HG02870 (cell line): ENCODE measurements at regions not wholly inside any gene's neighbourhood (a gene's known extent, or its start where the extent isn't known, plus 50 kb on each side); places are given as distances from the start of the nearest gene placed in this dataset.

Experiments
- ATAC-seq: cut with Tn5 transposase; IDR thresholded peaks from one replicate; pipeline ENCODE4 v1.9.1; 2021; ENCODE audit warnings: mild to moderate bottlenecking, moderate library complexity; ENCODE audit not compliant: unreplicated experiment

DNA sequence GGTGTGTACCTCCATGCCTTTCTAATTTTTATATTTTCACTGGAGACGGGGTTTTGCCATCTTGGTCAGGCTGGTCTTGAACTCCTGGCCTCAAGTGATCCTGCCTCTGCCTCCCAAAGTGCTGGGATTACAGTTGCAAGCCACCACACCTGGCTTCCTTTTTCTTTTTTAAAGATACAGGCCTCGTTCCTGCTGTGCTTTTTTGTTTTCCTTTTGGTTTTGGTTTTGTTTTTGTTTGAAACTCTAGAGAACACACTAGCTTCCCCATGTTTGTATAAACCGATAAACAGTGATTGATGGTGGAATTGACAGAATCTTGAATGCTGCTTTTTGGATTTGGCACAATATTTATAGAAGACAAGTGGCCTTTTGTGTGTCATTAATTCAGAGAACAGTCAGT, 1603.4 kb downstream of the MAT2B start:
- no peak for ATAC-seq

DNA sequence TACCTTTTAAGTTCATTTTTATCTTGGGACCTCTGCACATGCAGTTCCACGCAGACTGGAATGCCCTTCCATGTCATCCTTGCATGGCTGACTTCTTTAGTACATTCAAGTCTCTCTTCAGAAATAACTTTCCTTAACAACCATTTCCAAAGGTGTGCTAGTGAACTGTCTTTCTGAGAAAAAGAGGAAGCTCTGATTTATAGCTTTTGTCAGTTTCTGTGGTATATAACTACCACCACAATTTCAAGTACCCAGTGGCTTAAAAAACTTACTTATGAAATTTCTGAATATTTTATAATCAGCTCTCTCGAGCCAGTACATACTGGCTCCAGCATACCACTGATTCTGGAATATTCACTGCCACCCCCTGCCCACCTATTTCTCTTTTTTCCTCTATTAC, 1613.8 kb downstream of the MAT2B start:
- no peak for ATAC-seq

DNA sequence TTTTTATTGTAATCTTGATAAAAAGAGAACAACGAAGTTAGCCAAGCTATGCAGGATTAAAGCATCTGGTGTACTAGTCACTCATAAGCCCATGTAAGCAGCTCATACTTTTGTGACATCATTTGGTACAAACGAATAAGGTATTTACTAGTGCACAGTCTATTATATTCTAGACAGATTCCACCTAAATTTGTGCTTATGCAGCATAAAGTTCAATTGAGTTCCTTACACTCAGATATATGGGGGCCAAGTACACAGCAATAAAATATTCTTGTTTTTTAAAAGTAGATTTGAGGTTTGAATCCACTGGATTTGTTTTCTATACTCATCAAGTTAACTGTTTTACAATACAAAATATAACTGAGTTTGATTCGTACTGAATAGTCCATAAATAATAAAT, 1621.2 kb downstream of the MAT2B start:
- ATAC-seq, result no peak

DNA sequence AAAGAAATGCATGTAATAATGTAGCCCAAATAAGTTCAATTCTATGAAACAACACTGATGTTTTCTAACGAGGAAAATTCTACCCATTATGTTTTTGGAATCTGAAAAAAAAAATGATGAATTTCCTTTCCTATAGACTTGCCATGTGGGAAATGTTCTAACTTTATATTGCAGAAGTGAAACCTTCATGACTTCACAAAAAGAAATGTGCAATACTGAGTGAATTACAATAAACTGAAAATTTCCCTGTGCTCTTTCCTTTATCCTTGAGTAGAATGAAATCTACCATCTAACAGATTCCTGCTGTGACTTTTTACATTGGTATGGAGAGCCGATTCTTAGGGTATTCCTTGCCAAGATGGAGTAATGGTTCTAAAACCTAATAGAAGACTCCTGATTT, 1622.5 kb downstream of the MAT2B start:
- no peak for ATAC-seq

DNA sequence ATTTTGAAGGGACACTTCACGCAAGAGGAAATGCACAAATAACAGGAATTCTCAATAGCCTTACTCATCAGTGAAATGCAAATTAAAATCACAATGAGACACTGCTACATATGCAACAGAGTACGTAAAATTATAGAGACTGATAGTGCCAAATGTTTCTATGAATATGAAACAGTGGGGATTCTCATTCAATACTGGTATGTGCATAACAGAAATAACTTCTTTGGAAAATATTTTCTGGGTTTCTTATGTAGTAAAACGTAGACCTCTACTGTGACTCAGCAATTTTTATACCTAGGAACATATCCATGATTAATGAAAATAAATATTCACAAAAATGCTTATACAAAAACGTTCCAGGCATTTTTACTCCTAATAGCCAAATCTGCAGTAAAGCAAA, 1625.2 kb downstream of the MAT2B start:
- ATAC-seq, result no peak

DNA sequence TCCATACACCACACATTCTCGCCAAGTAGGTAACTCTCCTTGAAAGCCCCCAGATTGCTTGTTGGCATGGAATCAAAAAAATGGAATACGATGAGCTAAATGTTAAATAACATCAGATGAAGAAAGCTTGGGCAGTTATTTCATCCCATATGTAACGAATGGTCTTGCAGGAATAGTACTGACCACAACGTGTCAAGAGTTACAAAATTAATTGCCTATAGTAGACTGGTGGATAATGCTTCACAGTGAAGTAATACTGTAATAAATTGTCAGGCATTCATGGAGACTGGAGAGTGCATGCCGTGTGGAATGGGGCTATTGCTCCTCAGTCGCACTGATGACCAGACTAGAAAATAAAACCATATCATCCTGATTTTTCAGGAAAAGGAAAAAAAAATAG, 1628.7 kb downstream of the MAT2B start:
- no peak for ATAC-seq

DNA sequence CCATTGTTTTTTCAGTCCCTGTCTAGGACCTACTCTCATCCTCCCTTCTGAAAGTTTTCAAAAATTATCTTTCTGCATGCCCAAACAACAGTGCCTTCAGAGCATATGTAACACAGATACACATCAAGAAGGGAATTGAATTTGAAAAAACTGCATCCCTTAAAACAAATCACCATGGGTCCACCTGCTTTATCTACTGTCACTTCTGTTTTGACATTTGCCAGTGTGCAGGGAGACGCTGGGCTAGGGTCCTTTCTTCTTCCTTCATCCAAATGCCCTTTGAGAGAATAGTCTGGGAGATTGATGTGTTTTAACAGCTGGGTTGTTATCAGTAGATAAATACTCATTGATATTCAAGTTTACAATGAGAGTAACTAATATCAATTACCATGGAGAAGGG, 1630.1 kb downstream of the MAT2B start:
- ATAC-seq, result no peak

DNA sequence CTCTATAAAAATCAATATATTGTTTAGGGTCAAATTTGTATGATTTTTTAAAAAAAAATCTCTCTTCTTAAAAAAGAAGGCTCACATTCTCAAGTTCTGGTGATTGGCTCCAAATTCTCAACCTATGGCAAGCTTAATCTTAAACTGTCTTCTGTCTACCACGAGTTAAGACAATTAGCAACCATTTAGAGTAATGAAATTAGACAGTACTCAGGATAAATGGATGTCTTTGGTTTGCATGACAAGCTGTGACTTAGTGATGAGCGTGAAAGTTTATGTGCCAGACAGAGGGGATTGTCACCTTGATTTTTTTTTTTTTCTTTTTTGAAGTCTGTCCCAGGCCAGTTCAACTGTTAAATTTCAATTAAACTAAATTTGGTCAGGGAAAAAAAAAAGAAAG, 1632.3 kb downstream of the MAT2B start:
- ATAC-seq, result no peak

DNA sequence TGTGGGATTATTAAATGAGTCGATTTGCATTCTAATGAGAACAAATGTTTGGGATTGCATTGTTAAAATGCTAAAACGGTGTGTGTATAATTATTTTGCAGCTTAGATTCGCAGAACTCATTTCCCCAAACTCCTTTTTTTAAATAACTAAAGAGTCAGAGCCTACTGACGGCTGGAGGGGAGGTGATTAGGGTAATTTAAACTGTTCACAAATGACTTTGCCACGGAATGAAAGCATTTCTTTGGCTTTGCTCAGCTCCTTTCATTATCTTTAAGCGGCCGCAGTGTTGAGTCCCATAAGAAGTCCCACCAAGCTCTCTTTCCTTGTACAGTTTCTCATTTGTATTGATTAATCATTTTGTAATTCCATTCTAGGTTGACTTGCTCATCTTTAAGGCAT, 1632.8 kb downstream of the MAT2B start:
- ATAC-seq, result no peak

DNA sequence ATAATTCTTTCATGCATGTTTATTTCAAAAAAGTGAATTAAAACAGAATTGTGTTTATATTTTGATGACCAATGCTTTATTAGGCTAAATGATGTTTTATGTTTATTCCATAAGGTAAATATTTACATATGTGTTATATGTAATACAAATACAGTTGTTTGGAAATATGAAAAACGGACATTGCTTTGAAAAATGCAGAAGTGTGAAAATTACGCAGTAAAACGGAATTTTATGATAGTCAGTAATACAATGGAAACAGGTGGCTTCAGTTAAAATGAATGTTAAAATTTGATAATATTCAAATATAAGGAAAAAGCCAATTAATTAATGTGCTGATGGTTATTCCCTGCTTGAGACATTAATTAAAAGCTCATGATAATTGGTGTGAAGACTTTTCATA, 1633.8 kb downstream of the MAT2B start:
- no peak for ATAC-seq

DNA sequence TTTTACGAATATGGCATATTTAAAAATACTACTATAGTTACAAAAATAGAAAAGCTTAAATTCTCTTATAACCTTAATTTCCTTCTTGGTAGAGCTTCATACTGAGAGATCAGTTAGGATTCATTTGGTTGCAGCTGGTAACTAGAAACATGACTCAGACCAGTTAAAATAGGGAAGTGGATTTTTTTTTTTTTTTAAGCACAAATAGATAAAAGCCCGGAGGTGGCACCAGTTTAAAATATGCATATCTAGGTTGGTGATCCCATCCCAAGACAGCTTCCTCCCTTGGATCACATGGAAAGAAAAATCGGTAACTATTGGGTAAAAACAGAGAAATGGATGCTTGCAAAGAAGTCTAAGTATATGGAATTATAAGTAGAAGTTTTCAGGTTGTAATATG, 1634.3 kb downstream of the MAT2B start:
- ATAC-seq, result no peak

DNA sequence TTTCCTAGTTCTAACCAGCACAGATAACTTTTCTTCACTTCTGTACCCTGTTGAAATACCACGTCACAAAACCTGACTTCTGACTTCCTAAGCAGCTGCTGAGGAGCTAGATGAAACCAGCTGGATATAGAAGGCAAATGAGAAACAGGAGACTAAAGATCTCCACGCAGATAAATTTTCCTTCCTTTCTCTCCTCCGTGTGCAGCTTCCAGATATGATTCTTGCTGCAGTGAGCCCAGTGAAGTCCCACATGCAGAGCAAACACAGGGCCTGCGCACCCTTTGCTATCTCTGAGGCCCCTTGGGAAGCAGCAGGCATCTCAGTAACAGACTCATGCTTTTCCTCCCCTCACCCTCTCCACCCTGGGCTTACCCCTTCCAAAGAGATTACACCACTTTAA, 1638.3 kb downstream of the MAT2B start:
- ATAC-seq, result no peak

DNA sequence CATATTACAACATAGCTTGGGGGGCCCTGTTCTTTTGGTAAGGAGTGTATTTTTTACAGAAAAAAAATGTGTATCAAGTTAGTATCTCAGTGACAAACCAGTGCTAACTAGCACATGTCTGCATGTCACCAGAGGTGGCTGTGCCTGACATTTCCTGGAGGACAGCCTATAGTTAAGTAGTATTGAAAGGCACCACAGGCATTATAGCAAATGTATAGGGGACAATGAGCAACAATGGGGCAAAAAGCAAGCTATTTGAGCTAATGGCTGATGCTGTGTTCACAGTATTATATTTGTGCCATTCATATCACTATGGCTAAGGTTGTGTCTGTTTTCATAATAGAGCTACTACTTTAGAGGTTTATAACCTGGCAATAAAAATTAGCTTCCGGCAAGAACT, 1644.0 kb downstream of the MAT2B start:
- no peak for ATAC-seq

DNA sequence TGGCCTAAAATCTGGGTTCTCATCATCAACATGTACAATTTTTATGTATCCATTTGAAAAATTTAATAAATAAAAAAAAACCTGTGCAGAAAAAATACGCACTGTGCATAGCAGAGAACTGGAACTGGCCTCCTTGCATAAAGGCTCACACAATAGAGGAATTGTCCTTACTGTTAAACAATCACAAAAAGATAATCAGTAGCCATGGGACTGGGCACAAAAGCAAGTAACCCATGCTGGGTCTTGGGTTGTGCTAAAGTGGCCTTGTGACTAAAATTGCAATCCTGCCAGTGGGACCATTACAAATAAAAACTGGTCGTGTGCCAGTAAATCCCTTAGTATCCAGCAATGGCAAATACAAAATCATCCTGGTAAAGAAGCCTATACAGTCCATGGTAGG, 1646.6 kb downstream of the MAT2B start:
- no peak for ATAC-seq

DNA sequence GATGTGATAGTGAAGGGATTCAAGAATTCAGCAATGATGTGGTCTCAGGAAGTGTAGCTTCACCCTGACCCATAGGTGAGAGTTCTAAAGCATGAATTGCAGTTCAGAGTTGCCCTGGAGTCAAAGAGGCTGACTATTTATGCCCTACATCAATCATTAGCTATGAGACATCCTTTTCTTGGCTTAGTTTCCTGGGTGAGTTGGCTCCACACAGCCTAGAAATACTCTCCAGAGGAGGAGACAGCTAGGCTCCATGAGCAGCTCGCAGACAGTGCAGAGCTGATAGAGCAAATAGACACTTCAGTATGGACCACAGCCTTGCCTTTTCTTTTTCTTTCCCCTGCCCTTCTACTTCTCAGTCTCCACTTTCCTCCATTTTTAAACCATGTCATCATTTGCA, 1651.8 kb downstream of the MAT2B start:
- ATAC-seq, result no peak

DNA sequence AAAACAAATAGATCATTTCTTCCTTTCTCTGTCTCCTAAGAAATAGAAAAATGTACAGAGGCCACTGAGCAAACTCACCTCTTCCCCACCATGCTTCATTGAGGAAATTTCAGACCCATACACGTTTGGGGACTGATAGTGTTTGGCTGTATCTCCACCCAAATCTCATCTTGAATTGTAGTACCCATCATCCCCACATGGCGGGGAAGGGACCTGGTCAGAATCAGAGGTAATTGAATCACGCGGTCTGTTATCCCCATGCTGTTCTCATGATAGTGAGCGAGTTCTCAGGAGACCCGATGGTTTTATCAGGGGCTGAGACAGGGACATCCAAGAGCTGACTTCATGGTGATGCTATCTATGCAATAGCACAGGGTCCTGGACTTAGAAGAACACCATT, 1655.8 kb downstream of the MAT2B start:
- ATAC-seq, result no peak

DNA sequence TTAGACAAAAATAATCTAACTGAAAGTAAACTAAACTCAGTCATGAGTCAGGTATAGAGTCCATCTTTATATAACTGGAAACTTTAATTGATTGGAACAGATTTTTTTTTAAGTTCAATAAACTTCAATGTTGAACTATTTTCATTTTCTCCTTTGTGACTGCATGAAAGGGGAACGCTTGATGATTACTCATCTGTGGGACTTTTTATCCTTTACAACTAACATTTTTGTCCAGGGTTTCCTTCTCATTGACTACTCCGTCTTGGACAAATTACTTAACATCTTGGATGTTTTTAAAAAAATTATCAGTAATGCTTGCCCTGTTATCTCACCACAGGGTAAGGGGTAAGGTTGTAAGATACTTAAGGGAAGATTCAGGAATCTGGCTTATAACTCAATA, 1658.4 kb downstream of the MAT2B start:
- no peak for ATAC-seq

DNA sequence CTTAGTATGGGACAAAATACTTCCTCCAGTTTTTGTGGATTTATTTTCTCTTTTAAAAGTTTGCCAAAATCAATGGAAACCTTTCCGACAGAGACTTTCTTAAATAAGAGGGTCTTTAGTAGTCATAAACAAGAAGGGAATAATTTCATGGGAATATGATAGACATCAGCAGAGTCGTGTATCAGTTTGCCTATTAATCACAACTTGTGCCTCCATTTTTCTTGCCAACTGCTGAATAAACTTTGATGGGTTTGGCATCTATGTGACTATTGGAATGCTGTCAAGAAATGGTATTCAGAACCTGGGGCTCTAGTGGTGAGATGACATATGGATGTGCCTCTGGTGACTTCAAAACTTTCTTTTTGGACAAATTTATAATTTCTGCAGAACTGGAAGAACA, 1668.2 kb downstream of the MAT2B start:
- no peak for ATAC-seq

DNA sequence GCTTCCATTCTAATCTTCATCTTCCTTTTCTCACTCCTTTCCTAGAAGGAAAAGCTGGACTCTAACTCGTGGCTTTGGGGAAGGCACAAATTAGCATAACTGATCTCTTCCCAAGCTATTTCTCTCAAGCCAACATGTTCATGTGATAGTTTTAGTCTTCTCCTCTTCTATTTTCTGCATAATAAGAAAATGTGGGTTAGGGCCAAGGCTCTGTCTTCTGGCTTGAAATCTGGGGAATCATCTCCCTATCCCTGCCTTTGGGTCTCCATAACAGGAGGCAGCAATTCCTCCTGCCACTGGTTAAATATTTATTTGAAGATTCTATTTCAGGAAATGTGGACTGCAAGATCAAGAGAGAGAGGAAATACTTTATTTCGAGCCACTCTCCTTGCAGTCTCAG, 1669.6 kb downstream of the MAT2B start:
- no peak for ATAC-seq

DNA sequence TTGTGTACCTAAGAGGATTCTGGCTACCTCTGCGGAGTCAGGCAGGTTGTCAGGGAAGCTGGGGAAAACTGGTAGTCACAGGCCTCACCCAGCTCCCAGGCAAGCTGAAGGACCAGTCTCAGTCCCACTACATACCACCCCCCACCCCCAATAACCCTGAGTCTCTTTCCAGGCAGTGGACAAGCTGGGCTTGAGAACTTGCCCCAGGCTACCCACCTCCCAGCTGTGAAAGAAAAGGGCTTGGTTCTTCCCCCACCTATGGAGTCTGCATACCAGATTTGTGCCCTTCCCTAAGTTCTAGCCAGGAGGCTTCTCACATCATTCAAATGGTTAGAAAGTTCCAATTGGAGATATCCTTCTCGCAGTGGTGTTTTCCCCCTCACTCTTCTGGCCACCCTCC, 1678.8 kb downstream of the MAT2B start:
- ATAC-seq, result no peak

DNA sequence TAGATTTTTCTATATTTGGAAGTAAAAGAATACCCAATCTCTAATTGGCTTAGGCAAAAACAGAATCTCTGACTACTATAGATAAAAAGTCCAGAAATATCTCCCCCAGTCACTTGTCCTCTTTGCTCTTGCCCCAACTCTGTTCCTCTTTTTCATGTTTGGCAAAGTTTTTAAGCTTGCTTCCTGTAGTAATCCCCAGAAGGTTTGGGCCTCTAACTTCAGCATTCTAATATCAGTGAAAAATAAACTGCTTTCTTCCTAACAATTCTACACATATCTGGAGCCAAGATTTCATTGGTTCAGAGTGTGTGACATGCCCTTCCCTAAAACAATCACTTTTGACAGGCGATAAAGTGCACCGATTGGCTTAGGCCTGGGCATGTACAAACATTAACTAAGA, 1680.3 kb downstream of the MAT2B start:
- ATAC-seq, result no peak

DNA sequence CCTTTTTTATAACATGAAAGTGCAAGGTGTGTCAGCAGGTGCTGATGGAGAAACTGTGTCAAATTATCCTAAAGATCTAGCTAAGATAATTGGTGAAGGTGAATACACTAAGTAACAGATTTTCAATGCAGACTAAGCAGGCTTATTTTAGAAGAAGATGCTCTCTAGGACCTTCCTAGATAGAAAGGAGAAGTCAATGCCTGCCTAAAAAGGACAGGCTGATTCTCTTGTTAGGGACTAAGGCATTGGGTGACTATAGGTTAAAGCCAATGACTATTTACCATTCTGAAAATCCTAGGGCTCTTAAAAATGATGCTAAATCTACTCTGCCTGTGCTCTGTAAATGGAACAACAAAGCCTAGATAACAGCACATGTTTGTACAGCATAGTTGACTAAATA, 1682.4 kb downstream of the MAT2B start:
- no peak for ATAC-seq

DNA sequence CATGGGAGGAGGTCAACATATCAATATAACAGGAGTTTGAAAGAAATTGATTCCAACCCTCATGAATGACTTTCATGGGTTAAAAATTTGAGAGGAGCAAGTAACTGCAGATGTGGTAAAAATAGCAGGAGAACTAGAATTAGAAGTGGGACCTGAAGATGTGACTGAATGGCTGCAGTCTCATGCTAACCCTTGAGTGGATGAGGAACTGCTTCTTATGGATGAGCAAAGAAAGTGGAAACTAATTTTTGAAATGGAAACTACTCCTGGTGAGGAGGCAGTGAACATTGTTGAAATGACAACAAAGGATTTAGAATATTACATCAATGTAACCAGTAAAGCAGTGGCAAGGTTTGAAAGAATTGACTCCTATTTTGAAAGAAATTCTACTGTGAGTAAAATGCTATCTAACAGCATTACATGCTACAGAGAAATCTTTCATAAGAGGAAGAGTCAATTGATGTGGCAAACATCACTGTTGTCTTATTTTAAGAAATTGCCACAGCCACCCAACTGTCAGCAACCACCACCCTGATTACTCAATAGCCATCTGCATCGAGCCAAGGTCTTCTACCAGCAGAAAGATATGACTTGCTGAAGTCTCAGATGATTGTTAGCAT, 1683.2 kb downstream of the MAT2B start:
- ATAC-seq, result no peak

DNA sequence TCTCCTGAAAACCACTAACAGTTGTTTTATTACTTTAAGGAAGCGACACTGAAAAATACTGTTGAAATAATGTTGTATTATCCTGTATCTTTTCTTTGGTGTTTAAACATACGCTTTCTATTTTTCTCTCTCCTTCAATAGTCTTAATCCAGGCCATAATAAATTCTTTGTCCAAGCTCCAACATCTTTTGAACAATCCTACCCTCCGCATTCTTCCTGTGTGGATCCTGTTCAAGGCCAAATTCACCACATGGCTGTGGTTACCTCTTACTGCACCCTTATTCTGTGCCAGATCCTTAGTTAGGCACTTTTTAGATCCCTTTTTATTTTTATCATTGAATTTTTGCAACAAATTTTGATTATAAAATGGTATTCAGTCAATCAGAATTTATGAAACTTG, 1691.5 kb downstream of the MAT2B start:
- ATAC-seq, result no peak
